GM12872 (cell line): ENCODE measurements at regions not wholly inside any gene's neighbourhood (a gene's known extent, or its start where the extent isn't known, plus 50 kb on each side); places are given as distances from the start of the nearest gene placed in this dataset.

Experiments used
- TF ChIP-seq, protein P1 (sequence below): IDR thresholded peaks from 3 replicates; pipeline ENCODE4 v1.5.1; 2011; ENCODE audit warnings: low read depth, mild to moderate bottlenecking, low read length, moderate library complexity; ENCODE audit not compliant: insufficient read depth

DNA sequence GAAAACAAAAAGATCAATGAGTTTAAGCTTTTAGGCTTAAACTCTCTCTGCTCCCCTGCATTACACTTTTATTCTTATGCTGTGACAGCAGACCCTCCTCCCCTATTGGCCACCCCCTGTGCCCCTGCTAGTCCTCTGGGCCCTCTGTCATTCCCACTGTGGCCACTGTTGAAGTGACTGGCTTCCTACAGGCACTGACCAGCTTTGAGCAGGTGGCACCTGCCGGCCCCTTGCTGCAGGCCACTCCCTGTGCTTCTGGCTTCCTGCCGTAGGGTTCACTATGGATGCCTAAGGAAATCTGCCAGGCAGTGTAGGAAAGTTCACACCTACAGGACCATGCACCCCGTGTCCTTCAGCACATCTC lies 156.5 kb upstream of the L3MBTL4 start:
- TF ChIP-seq, protein P1, sequence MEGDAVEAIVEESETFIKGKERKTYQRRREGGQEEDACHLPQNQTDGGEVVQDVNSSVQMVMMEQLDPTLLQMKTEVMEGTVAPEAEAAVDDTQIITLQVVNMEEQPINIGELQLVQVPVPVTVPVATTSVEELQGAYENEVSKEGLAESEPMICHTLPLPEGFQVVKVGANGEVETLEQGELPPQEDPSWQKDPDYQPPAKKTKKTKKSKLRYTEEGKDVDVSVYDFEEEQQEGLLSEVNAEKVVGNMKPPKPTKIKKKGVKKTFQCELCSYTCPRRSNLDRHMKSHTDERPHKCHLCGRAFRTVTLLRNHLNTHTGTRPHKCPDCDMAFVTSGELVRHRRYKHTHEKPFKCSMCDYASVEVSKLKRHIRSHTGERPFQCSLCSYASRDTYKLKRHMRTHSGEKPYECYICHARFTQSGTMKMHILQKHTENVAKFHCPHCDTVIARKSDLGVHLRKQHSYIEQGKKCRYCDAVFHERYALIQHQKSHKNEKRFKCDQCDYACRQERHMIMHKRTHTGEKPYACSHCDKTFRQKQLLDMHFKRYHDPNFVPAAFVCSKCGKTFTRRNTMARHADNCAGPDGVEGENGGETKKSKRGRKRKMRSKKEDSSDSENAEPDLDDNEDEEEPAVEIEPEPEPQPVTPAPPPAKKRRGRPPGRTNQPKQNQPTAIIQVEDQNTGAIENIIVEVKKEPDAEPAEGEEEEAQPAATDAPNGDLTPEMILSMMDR, result no peak

DNA sequence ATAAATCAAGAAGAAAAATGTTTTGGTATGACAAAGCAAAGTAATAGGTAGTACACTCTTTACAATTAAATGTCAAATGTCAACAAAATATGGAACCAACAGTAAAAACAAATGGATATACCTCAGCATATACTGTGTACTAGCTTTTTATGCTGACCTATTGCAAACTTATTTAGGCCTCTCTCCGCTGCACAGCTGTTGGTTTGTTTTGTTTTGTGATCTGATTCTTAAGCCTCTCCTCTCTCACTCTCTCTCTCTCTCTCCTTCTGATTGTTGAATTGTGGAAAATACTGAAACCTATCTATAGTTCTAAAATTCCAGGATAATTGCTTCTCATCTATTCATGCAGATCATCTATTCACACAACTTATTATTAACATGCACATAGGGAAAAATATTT lies 154.9 kb upstream of the ARHGAP28 start:
- TF ChIP-seq, protein P1, result no peak

DNA sequence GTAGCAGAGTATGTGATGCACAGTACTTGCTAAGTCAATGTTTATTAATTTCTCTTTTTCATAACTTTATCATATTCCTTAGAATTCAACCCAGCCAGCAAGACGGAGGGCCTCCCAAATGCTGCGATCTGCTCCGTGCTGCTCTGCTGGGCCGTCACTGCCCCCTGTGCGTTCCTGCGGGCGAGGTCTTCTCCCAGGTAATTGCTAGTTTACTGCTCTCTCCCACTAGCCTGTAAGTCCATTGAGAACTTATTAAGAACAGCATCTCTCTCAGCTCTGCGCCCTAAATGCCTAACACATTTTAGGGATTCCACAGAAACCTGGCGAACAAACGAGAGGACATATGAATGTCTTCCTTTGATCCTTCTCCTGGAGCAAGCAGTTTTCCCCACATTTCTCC lies 153.6 kb upstream of the ARHGAP28 start:
- TF ChIP-seq, protein P1, result no peak

DNA sequence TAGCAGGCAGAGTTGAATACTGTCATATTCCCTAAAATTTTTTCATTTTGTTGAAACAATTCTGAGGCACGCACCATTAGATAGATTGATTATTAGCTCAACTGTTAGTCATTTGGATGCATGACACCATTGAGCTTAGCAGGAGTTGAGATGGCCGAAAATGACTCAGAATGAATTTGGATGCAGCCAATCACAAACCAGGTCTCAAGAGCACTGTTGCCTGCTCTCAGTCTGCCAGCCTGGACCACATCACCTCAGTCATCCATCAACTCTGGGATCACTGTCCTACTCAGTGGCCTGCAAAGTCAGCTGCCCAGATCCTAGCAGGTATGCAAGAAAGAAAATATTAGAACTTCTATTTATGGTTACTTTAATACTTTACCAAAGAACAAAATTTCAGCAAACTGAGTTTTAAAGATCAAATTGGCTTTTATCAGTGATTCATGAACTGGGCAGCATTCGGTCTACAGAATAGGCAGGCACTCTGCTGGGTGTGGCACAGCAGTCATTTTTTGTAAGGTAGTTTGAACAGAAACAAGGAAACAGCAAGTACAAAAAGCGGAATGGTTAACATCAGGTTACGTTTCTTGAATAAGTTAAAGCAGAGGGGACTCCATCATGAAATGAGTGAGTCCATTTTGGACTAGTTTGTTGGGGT lies 152.7 kb upstream of the ARHGAP28 start:
- TF ChIP-seq, protein P1, result no peak

- TF ChIP-seq, protein P1, result no peak
Observed at GRCh38 chr18:6578686-6579085, 150.8 kb upstream of the ARHGAP28 start.

DNA sequence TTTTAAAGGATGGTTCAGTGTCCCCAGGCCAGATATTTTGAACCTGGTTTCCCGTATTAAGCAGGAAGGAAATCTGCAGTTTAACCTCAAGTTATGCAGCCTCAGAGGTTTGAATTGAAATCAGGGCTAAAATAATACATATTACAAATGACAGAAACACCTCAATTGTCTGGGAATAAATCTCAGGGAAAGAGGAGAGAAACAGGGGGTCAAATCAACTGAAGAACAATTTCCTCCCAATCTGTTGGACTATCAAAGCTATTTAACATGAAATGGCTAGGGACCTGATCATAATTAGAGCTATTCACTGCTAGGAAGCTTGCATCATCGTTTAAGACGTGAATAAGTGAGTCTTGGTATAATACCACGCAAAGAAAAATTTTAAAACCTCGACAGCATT lies 150.0 kb upstream of the ARHGAP28 start:
- TF ChIP-seq, protein P1, result no peak

GRCh38 chr18:6580401-6580800 lies 149.1 kb upstream of the ARHGAP28 start:
- TF ChIP-seq, protein P1, result no peak
